Esophagus squamous epithelium (tissue), 5 donors: ENCODE measurements at regions not wholly inside any gene's neighbourhood (a gene's known extent, or its start where the extent isn't known, plus 50 kb on each side); places are given as distances from the start of the nearest gene placed in this dataset.

ENCODE experiments used
- DNase-seq: peaks from one replicate; lab custom pipeline; 2025; lab: John Stamatoyannopoulos, UW
- H3K27ac ChIP-seq, 4 donors: fragments of 200-600 bp; sonication (generic); one replicate each; pipeline ENCODE4 v1.5.1; 2016 to 2019; ENCODE audit warnings: mild to moderate bottlenecking in 1 of 4
- H3K27me3 ChIP-seq, 4 donors: fragments of 200-600 bp; sonication (generic); 1 replicate in 3 of 4; 2 replicates in 1 of 4; pipeline versions ENCODE4 v1.5.1 to v1.6.0; 2017 to 2021; ENCODE audit warnings: antibody characterized with exemption in 1 of 4
- H3K36me3 ChIP-seq, 3 donors: fragments of 200-600 bp; sonication (generic); one replicate each; pipeline ENCODE4 v1.5.1; 2016 to 2019
- H3K4me1 ChIP-seq, 3 donors: fragments of 200-600 bp; sonication (generic); one replicate each; pipeline ENCODE4 v1.5.1; 2017 to 2019
- H3K4me3 ChIP-seq, 4 donors: fragments of 200-600 bp; sonication (generic); 1 replicate in 3 of 4; 2 replicates in 1 of 4; pipeline ENCODE4 v1.5.1; 2016 to 2019; ENCODE audit warnings: mild to moderate bottlenecking in 2 of 4, moderate library complexity in 1 of 4
- H3K9me3 ChIP-seq, 3 donors: fragments of 200-600 bp; sonication (generic); one replicate each; pipeline ENCODE4 v1.5.1; 2016 to 2019
- CTCF ChIP-seq, 6 experiments: fragments of 450-650 bp in 4 of 6; fragments of 200-600 bp in 2 of 6; sonication (generic) in 2 of 6; IDR thresholded peaks; one replicate each; pipeline ENCODE4 v1.5.1; 2016 to 2019; ENCODE audit warnings: antibody characterized with exemption in 6 of 6, mild to moderate bottlenecking in 4 of 6, moderate library complexity in 4 of 6
- POLR2A ChIP-seq, 4 donors: fragments of 450-650 bp; IDR thresholded peaks; one replicate each; pipeline ENCODE4 v1.6.1; 2017; ENCODE audit warnings: antibody characterized with exemption in 4 of 4, mild to moderate bottlenecking in 4 of 4, moderate library complexity in 3 of 4
- WGBS, 2 donors: methylation state at CpG; one replicate each; pipeline ENCODE4 v1.1.5; 2018; 5-methylcytosine and 5-hydroxymethylcytosine counted together
- intact Hi-C: fragments of 100-400 bp; cut with DNase I; formaldehyde crosslinking; loops from one replicate; pipeline ENCODE4 v1.15.0; 2022
- donor health status: DM: yes; HTN: yes; CAD: no.

GRCh38 chr2:224175538-224175937 is 136.5 kb upstream of the SERPINE2 start:
- no peak for TF ChIP-seq POLR2A (IDR thresholded peaks at IDR 0.05)
- no peaks in the 10 kb centered on the region for H3K27me3 ChIP-seq
- H3K27ac ChIP-seq = no peak overlapping the region
- intact Hi-C loops = no loop called here
- no peaks in the 10 kb centered on the region for H3K36me3 ChIP-seq
- DNase-seq = no peak
- no peaks in the 10 kb centered on the region for H3K9me3 ChIP-seq
- H3K4me1 ChIP-seq = no peaks in the 10 kb centered on the region
- H3K4me3 ChIP-seq = no peak overlapping the region
- WGBS, 2 donors = 60 to 75% methylated on average over 2 of the region's 2 CpGs

GRCh38 chr2:224174990-224175389 is 135.9 kb upstream of the SERPINE2 start:
- WGBS, 2 donors = 91 to 92% methylated on average over 5 of the region's 5 CpGs
- Histone ChIP-seq H3K36me3 (no peaks in the 10 kb centered on the region), H3K27me3 (no peaks in the 10 kb centered on the region), H3K9me3 (no peaks in the 10 kb centered on the region), H3K4me1 (no peaks in the 10 kb centered on the region), H3K4me3 (no peak overlapping the region), H3K27ac (no peak overlapping the region)
- DNase-seq = no peak
- TF ChIP-seq POLR2A (IDR thresholded peaks at IDR 0.05) = no peak
- no peak for TF ChIP-seq CTCF (IDR thresholded peaks at IDR 0.05)
- intact Hi-C loops = no loop called here

- TF ChIP-seq POLR2A (IDR thresholded peaks at IDR 0.05) = no peak
- TF ChIP-seq CTCF (IDR thresholded peaks at IDR 0.05) = no peak
- H3K4me1 ChIP-seq = no peaks in the 10 kb centered on the region
- H3K9me3 ChIP-seq = no peaks in the 10 kb centered on the region
- H3K27ac ChIP-seq = no peak overlapping the region
- WGBS, 2 donors = 90 to 92% methylated on average over 1 of the region's 1 CpG
- DNase-seq = no peak
- intact Hi-C loops = no loop called here
- H3K4me3 ChIP-seq = no peak overlapping the region
- H3K36me3 ChIP-seq = no peaks in the 10 kb centered on the region
- H3K27me3 ChIP-seq = no peaks in the 10 kb centered on the region
These were observed 135.4 kb upstream of the SERPINE2 start for GRCh38 chr2:224174521-224174920.

GRCh38 chr2:224173933-224174332 is 134.8 kb upstream of the SERPINE2 start:
- WGBS, 2 donors = 49 to 52% methylated on average over 3 of the region's 3 CpGs
- DNase-seq = no peak
- intact Hi-C loops = no loop called here

GRCh38 chr2:224173210-224173609 is 134.1 kb upstream of the SERPINE2 start:
- H3K36me3 ChIP-seq = no peaks in the 10 kb centered on the region
- H3K4me1 ChIP-seq = no peaks in the 10 kb centered on the region
- DNase-seq = no peak
- TF ChIP-seq CTCF (IDR thresholded peaks at IDR 0.05) (no peak), POLR2A (IDR thresholded peaks at IDR 0.05) (no peak)
- no peaks in the 10 kb centered on the region for H3K9me3 ChIP-seq
- no peaks in the 10 kb centered on the region for H3K27me3 ChIP-seq
- no peak overlapping the region for H3K4me3 ChIP-seq
- intact Hi-C loops = no loop called here
- no peak overlapping the region for H3K27ac ChIP-seq

More at GRCh38 chr2:224173933-224174332, 134.8 kb upstream of the SERPINE2 start:
- Histone ChIP-seq H3K4me1 (no peaks in the 10 kb centered on the region), H3K9me3 (no peaks in the 10 kb centered on the region), H3K27ac (no peak overlapping the region), H3K4me3 (no peak overlapping the region), H3K36me3 (no peaks in the 10 kb centered on the region), H3K27me3 (no peaks in the 10 kb centered on the region)
- TF ChIP-seq POLR2A (IDR thresholded peaks at IDR 0.05) (no peak), CTCF (IDR thresholded peaks at IDR 0.05) (no peak)

GRCh38 chr2:224171226-224171625 is 132.1 kb upstream of the SERPINE2 start:
- intact Hi-C loops = no loop called here
- no peak for TF ChIP-seq CTCF (IDR thresholded peaks at IDR 0.05)
- TF ChIP-seq POLR2A (IDR thresholded peaks at IDR 0.05) = no peak

More at GRCh38 chr2:224171226-224171625, 132.1 kb upstream of the SERPINE2 start:
- H3K27me3 ChIP-seq = no peaks in the 10 kb centered on the region
- H3K27ac ChIP-seq = no peak overlapping the region
- no peaks in the 10 kb centered on the region for H3K9me3 ChIP-seq
- H3K4me3 ChIP-seq = no peak overlapping the region
- 77% methylated on average over 3 of the region's 3 CpGs; no CpG with 5 or more reads in 1 of the 2 donors for WGBS, 2 donors
- no peaks in the 10 kb centered on the region for H3K4me1 ChIP-seq
- DNase-seq = no peak
- no peaks in the 10 kb centered on the region for H3K36me3 ChIP-seq
